HL-60 (cell line): ENCODE measurements at regions not wholly inside any gene's neighbourhood (a gene's known extent, or its start where the extent isn't known, plus 50 kb on each side); places are given as distances from the start of the nearest gene placed in this dataset.

ENCODE experiments used
- DNase-seq, 2 experiments: peaks; one replicate each; pipeline ENCODE4 v3.0.0-alpha.2; 2010 to 2020; ENCODE audit warnings: low read depth in 1 of 2, low spot score in 1 of 2
- H3K27ac ChIP-seq: fragments of 250-450 bp; sonication (Bioruptor Pico); replicated peaks from 2 replicates; pipeline ENCODE4 v1.5.1; 2020; ENCODE audit warnings: mild to moderate bottlenecking, moderate library complexity
- H3K27me3 ChIP-seq: fragments of 250-450 bp; sonication (Bioruptor Pico); 2 replicates; pipeline ENCODE4 v1.5.1; 2021; ENCODE audit warnings: mild to moderate bottlenecking, moderate library complexity; ENCODE audit not compliant: insufficient read depth, poor library complexity, severe bottlenecking
- H3K4me3 ChIP-seq: replicated peaks from 2 replicates; pipeline ENCODE4 v1.5.1; 2011; ENCODE audit warnings: mild to moderate bottlenecking, control low read depth, low read length; ENCODE audit not compliant: insufficient read depth
- CTCF ChIP-seq: IDR thresholded peaks from one replicate; pipeline ENCODE4 v1.5.1; 2011; ENCODE audit warnings: low read length, control low read depth, inconsistent platforms; ENCODE audit not compliant: insufficient read depth
- GABPA ChIP-seq: IDR thresholded peaks from 2 replicates; pipeline ENCODE4 v1.6.1; 2012; ENCODE audit warnings: low read depth
- POLR2AphosphoS5 ChIP-seq: IDR thresholded peaks from 2 replicates; pipeline ENCODE4 v1.6.1; 2012; ENCODE audit warnings: low read depth
- REST ChIP-seq: IDR thresholded peaks from 2 replicates; pipeline ENCODE4 v1.6.1; 2012; ENCODE audit warnings: low read depth; ENCODE audit not compliant: insufficient replicate concordance
- SPI1 ChIP-seq: IDR thresholded peaks from 2 replicates; pipeline ENCODE4 v1.6.1; 2012; ENCODE audit warnings: low read depth, mild to moderate bottlenecking, borderline replicate concordance

- no peak overlapping the region for H3K27ac ChIP-seq
- DNase-seq, result no peak
- TF ChIP-seq REST (no peak), SPI1 (no peak), CTCF (no peak), POLR2AphosphoS5 (no peak), GABPA (no peak)
- H3K4me3 ChIP-seq, result no peak overlapping the region
- no peaks in the 10 kb centered on the region for H3K27me3 ChIP-seq
Observed at GRCh38 chr6:71482742-71483141, 194.1 kb downstream of the OGFRL1 start.

GRCh38 chr6:71486461-71486860 lies 197.8 kb downstream of the OGFRL1 start:
- Histone ChIP-seq H3K27ac (no peak overlapping the region), H3K4me3 (no peak overlapping the region), H3K27me3 (peaks cover 3% of the 10 kb centered on the region)
- no peak for DNase-seq
- TF ChIP-seq SPI1, result no peak
- TF ChIP-seq REST, result no peak
- no peak for TF ChIP-seq CTCF
- no peak for TF ChIP-seq GABPA
- TF ChIP-seq POLR2AphosphoS5, result no peak

- Histone ChIP-seq H3K27me3 (peaks cover 3% of the 10 kb centered on the region), H3K4me3 (no peak overlapping the region), H3K27ac (no peak overlapping the region)
- no peak for TF ChIP-seq REST
- no peak for TF ChIP-seq POLR2AphosphoS5
- no peak for TF ChIP-seq SPI1
- no peak for TF ChIP-seq GABPA
- no peak for TF ChIP-seq CTCF
- no peak for DNase-seq
Observed at GRCh38 chr6:71488186-71488585, 199.6 kb downstream of the OGFRL1 start.
